Neural progenitor cell (in vitro differentiated cells): ENCODE measurements at regions not wholly inside any gene's neighbourhood (a gene's known extent, or its start where the extent isn't known, plus 50 kb on each side); places are given as distances from the start of the nearest gene placed in this dataset.

Experiments
- CTCF ChIP-seq: fragments of 200-600 bp; sonication (generic); IDR thresholded peaks from 2 replicates; pipeline ENCODE4 v1.5.1; 2017; ENCODE audit warnings: antibody characterized with exemption, mild to moderate bottlenecking
- EZH2 ChIP-seq: fragments of 200-600 bp; sonication (generic); IDR thresholded peaks from 2 replicates; pipeline ENCODE4 v1.6.1; 2017; ENCODE audit warnings: antibody characterized with exemption, mild to moderate bottlenecking, moderate library complexity
- EZH2phosphoT487 ChIP-seq: fragments of 200-600 bp; sonication (generic); IDR thresholded peaks from 2 replicates; pipeline ENCODE4 v1.6.1; 2017; ENCODE audit warnings: antibody characterized with exemption

GRCh38 chr14:53858345-53858684, 98.3 kb downstream of the BMP4 start:
- no peak for TF ChIP-seq CTCF
- no peak for TF ChIP-seq EZH2
- no peak for TF ChIP-seq EZH2phosphoT487
